ENCODE measurements at regions not wholly inside any gene's neighbourhood (a gene's known extent, or its start where the extent isn't known, plus 50 kb on each side); places are given as distances from the start of the nearest gene placed in this dataset.
"Not testable (repeated sequence)": the region's sequence is repeated elsewhere in the genome, so short reads cannot be mapped to it uniquely, and the experiment has no call there.

DNA sequence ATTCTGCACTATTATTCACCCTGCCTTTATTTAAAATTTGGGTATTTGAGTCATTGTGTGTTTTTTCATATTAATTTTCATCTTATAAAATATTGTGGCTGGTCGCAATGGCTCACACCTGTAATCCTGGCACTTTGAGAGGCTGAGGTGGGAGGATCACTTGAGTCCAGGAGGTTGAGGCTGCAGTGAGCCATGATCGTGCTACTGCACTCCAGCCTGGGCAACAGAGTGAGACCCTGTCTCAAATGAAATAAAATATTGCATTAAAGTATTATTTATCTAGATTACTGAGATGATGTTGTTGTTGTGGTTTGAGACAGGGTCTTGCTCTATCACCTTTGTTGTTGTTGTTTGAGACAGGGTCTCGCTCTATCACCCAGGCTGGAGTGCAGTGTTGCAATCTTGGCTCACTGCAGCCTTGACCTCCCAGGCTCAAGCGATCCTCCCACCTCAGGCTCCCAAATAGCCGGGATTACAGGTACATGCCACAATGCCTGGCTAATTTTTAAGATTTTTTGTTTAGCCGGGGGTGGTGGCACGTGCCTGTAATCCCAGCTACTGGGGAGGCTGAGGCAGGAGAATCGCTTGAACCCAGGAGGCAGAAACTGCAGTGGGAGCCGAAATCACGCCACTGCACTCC lies 54.8 kb upstream of the LARP1 start:
- not testable (repeated sequence) for H3K9me3 Mint-ChIP-seq; H3K36me3 Mint-ChIP-seq (ENCODE audit: low read depth); H3K4me2 ChIP-seq; H2AFZ ChIP-seq; H3K27ac Mint-ChIP-seq; H3K4me3 ChIP-seq; DNase-seq (ENCODE audit: low spot score); H3K27ac ChIP-seq (ENCODE audit: low read depth); H4K20me1 ChIP-seq (replicated peaks; ENCODE audit: insufficient read depth); ATAC-seq; H3K27me3 ChIP-seq (ENCODE audit: insufficient read depth); H3K27me3 Mint-ChIP-seq (ENCODE audit: insufficient read depth, low read depth, poor library complexity); H3K4me3 Mint-ChIP-seq; H3K36me3 ChIP-seq (ENCODE audit: insufficient read depth); H3K9me2 ChIP-seq (ENCODE audit: insufficient read depth)
- Histone ChIP-seq H3F3A (replicated peaks; ENCODE audit: low read depth) (peaks cover 21% of the 10 kb centered on the region; the same call in 1 of the 2 replicates), H3K4me1 (ENCODE audit: insufficient read depth) (peaks cover 31% of the 10 kb centered on the region), H3K79me2 (replicated peaks; ENCODE audit: insufficient read depth) (peaks cover 36% of the 10 kb centered on the region)
- peaks cover 44% of the 10 kb centered on the region for H3K4me1 Mint-ChIP-seq

DNA sequence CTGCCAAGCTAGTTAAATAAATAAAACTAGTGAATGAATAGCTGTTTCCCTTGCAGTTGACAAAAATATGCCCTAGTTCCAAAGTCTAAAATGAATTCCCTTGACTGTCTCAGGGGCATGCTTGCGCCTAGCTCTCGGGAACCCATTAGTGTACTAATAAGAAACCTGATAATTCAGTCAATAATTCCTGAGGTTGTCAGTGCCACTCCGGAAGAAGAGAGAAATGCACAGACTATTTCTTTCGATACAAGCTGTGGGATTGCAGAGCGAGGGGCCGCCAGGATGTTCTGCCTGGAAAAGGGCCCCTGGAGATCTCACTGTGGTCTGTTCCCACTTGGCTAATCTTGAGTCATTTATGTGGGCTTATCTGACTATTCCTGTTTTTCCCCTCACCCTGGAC lies 56.4 kb upstream of the LARP1 start:
- Histone ChIP-seq H3K4me2 (peak overlapping the region; percentile 33; the same call in 1 of the 2 replicates), H3K4me3 (no peak overlapping the region), H3K4me1 (ENCODE audit: insufficient read depth) (peaks cover 34% of the 10 kb centered on the region), H2AFZ (no peak overlapping the region), H3K27me3 (ENCODE audit: insufficient read depth) (no peaks in the 10 kb centered on the region), H3K79me2 (replicated peaks; ENCODE audit: insufficient read depth) (peaks cover 48% of the 10 kb centered on the region), H3K27ac (ENCODE audit: low read depth) (peak overlapping the region; percentile 93), H3F3A (replicated peaks; ENCODE audit: low read depth) (peaks cover 21% of the 10 kb centered on the region; the same call in 1 of the 2 replicates), H3K36me3 (ENCODE audit: insufficient read depth) (no peaks in the 10 kb centered on the region), H3K9me2 (ENCODE audit: insufficient read depth) (no peaks in the 10 kb centered on the region), H4K20me1 (replicated peaks; ENCODE audit: insufficient read depth) (no peaks in the 10 kb centered on the region)
- H3K4me3 Mint-ChIP-seq, result no peak overlapping the region
- TF ChIP-seq, protein P1, sequence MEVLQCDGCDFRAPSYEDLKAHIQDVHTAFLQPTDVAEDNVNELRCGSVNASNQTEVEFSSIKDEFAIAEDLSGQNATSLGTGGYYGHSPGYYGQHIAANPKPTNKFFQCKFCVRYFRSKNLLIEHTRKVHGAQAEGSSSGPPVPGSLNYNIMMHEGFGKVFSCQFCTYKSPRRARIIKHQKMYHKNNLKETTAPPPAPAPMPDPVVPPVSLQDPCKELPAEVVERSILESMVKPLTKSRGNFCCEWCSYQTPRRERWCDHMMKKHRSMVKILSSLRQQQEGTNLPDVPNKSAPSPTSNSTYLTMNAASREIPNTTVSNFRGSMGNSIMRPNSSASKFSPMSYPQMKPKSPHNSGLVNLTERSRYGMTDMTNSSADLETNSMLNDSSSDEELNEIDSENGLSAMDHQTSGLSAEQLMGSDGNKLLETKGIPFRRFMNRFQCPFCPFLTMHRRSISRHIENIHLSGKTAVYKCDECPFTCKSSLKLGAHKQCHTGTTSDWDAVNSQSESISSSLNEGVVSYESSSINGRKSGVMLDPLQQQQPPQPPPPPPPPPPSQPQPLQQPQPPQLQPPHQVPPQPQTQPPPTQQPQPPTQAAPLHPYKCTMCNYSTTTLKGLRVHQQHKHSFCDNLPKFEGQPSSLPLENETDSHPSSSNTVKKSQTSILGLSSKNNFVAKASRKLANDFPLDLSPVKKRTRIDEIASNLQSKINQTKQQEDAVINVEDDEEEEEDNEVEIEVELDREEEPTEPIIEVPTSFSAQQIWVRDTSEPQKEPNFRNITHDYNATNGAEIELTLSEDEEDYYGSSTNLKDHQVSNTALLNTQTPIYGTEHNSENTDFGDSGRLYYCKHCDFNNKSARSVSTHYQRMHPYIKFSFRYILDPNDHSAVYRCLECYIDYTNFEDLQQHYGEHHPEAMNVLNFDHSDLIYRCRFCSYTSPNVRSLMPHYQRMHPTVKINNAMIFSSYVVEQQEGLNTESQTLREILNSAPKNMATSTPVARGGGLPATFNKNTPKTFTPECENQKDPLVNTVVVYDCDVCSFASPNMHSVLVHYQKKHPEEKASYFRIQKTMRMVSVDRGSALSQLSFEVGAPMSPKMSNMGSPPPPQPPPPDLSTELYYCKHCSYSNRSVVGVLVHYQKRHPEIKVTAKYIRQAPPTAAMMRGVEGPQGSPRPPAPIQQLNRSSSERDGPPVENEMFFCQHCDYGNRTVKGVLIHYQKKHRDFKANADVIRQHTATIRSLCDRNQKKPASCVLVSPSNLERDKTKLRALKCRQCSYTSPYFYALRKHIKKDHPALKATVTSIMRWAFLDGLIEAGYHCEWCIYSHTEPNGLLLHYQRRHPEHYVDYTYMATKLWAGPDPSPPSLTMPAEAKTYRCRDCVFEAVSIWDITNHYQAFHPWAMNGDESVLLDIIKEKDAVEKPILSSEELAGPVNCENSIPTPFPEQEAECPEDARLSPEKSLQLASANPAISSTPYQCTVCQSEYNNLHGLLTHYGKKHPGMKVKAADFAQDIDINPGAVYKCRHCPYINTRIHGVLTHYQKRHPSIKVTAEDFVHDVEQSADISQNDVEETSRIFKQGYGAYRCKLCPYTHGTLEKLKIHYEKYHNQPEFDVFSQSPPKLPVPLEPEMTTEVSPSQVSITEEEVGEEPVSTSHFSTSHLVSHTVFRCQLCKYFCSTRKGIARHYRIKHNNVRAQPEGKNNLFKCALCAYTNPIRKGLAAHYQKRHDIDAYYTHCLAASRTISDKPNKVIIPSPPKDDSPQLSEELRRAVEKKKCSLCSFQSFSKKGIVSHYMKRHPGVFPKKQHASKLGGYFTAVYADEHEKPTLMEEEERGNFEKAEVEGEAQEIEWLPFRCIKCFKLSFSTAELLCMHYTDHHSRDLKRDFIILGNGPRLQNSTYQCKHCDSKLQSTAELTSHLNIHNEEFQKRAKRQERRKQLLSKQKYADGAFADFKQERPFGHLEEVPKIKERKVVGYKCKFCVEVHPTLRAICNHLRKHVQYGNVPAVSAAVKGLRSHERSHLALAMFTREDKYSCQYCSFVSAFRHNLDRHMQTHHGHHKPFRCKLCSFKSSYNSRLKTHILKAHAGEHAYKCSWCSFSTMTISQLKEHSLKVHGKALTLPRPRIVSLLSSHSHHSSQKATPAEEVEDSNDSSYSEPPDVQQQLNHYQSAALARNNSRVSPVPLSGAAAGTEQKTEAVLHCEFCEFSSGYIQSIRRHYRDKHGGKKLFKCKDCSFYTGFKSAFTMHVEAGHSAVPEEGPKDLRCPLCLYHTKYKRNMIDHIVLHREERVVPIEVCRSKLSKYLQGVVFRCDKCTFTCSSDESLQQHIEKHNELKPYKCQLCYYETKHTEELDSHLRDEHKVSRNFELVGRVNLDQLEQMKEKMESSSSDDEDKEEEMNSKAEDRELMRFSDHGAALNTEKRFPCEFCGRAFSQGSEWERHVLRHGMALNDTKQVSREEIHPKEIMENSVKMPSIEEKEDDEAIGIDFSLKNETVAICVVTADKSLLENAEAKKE (CRISPR knock-in tag; IDR thresholded peaks at IDR 0.05), result no peak
- TF ChIP-seq ZNF331 (CRISPR knock-in tag; IDR thresholded peaks at IDR 0.05; ENCODE audit: low read depth) (no peak), JUNB (IDR thresholded peaks at IDR 0.05; ENCODE audit: unreplicated experiment) (no peak), NANOG (IDR thresholded peaks at IDR 0.05; ENCODE audit: borderline replicate concordance) (no peak), CREB1 (CRISPR knock-in tag; IDR thresholded peaks at IDR 0.05; ENCODE audit: low read depth) (no peak), POLR2AphosphoS5 (IDR thresholded peaks at IDR 0.05; ENCODE audit: low read depth) (no peak)
- H3K9me3 Mint-ChIP-seq, result peaks cover 6% of the 10 kb centered on the region; the same call in 1 of the 3 replicates
- ATAC-seq (no peak), DNase-seq (ENCODE audit: low spot score) (no peak)
- peaks cover 44% of the 10 kb centered on the region for H3K4me1 Mint-ChIP-seq
- peaks cover 8% of the 10 kb centered on the region; the same call in 2 of the 3 replicates for H3K36me3 Mint-ChIP-seq (ENCODE audit: low read depth)
- H3K27ac Mint-ChIP-seq, result peak overlapping the region; percentile 36; the same call in 1 of the 2 replicates
- H3K27me3 Mint-ChIP-seq (ENCODE audit: insufficient read depth, low read depth, poor library complexity), result no peaks in the 10 kb centered on the region
